IMR-90 (cell line): ENCODE measurements at regions not wholly inside any gene's neighbourhood (a gene's known extent, or its start where the extent isn't known, plus 50 kb on each side); places are given as distances from the start of the nearest gene placed in this dataset.

Source experiments
- CTCF ChIP-seq: conservative IDR thresholded peaks from 2 replicates; pipeline ENCODE4 v1.5.1; 2012; ENCODE audit warnings: mild to moderate bottlenecking, low read depth, low read length, improper control_type of control experiment
- ELK1 ChIP-seq: fragments of 150-350 bp; IDR thresholded peaks from 2 replicates; pipeline ENCODE4 v1.6.1; 2016; ENCODE audit warnings: low read depth, mild to moderate bottlenecking, low read length, moderate library complexity, borderline replicate concordance
- POLR2A ChIP-seq: IDR thresholded peaks from 2 replicates; pipeline ENCODE4 v1.6.1; 2012; ENCODE audit warnings: mild to moderate bottlenecking, low read depth, low read length

GRCh38 chr6:80932359-80932758, 820.1 kb downstream of the TENT5A start:
- TF ChIP-seq CTCF: no peak
- TF ChIP-seq POLR2A: no peak
- TF ChIP-seq ELK1: no peak
